ENCODE measurements at regions not wholly inside any gene's neighbourhood (a gene's known extent, or its start where the extent isn't known, plus 50 kb on each side); places are given as distances from the start of the nearest gene placed in this dataset.

- H3K36me3 Mint-ChIP-seq (ENCODE audit: low read depth) = no peaks in the 10 kb centered on the region
- no peaks in the 10 kb centered on the region for H3K4me1 Mint-ChIP-seq (ENCODE audit: low read depth)
- H3K27ac Mint-ChIP-seq = no peak overlapping the region
- no peak for DNase-seq (ENCODE audit: low spot score)
- no peak overlapping the region for H3K4me3 Mint-ChIP-seq
- H3K9me3 Mint-ChIP-seq = no peaks in the 10 kb centered on the region
- no peaks in the 10 kb centered on the region for H3K27me3 Mint-ChIP-seq (ENCODE audit: low read depth)
These were observed 231.0 kb upstream of the CHRNA7 start for GRCh38 chr15:31799319-31799714.

- no peaks in the 10 kb centered on the region for H3K36me3 Mint-ChIP-seq (ENCODE audit: low read depth)
- no peaks in the 10 kb centered on the region for H3K27me3 Mint-ChIP-seq (ENCODE audit: low read depth)
- no peaks in the 10 kb centered on the region for H3K9me3 Mint-ChIP-seq
- no peak for DNase-seq (ENCODE audit: low spot score)
- no peaks in the 10 kb centered on the region for H3K4me1 Mint-ChIP-seq (ENCODE audit: low read depth)
- no peak overlapping the region for H3K27ac Mint-ChIP-seq
- no peak overlapping the region for H3K4me3 Mint-ChIP-seq
These were observed 230.5 kb upstream of the CHRNA7 start for GRCh38 chr15:31799715-31800321.

GRCh38 chr15:31801152-31801551 lies 229.2 kb upstream of the CHRNA7 start:
- Mint-ChIP-seq H3K27me3 (ENCODE audit: low read depth) (no peaks in the 10 kb centered on the region), H3K4me3 (no peak overlapping the region), H3K9me3 (no peaks in the 10 kb centered on the region), H3K36me3 (ENCODE audit: low read depth) (no peaks in the 10 kb centered on the region), H3K4me1 (ENCODE audit: low read depth) (no peaks in the 10 kb centered on the region), H3K27ac (no peak overlapping the region)
- DNase-seq (ENCODE audit: low spot score) = no peak

- no peak overlapping the region for H3K27ac Mint-ChIP-seq
- H3K36me3 Mint-ChIP-seq (ENCODE audit: low read depth) = no peaks in the 10 kb centered on the region
- no peaks in the 10 kb centered on the region for H3K9me3 Mint-ChIP-seq
- no peak for DNase-seq (ENCODE audit: low spot score)
- no peaks in the 10 kb centered on the region for H3K4me1 Mint-ChIP-seq (ENCODE audit: low read depth)
- H3K4me3 Mint-ChIP-seq = no peak overlapping the region
- H3K27me3 Mint-ChIP-seq (ENCODE audit: low read depth) = no peaks in the 10 kb centered on the region
These were observed 227.6 kb upstream of the CHRNA7 start for GRCh38 chr15:31802761-31803160.

- no peaks in the 10 kb centered on the region for H3K36me3 Mint-ChIP-seq (ENCODE audit: low read depth)
- no peak for DNase-seq (ENCODE audit: low spot score)
- no peaks in the 10 kb centered on the region for H3K4me1 Mint-ChIP-seq (ENCODE audit: low read depth)
- H3K4me3 Mint-ChIP-seq = no peak overlapping the region
- no peaks in the 10 kb centered on the region for H3K27me3 Mint-ChIP-seq (ENCODE audit: low read depth)
- H3K9me3 Mint-ChIP-seq = no peaks in the 10 kb centered on the region
- no peak overlapping the region for H3K27ac Mint-ChIP-seq
These were observed 226.9 kb upstream of the CHRNA7 start for GRCh38 chr15:31803388-31803884.

- Mint-ChIP-seq H3K27ac (no peak overlapping the region), H3K27me3 (ENCODE audit: low read depth) (no peaks in the 10 kb centered on the region), H3K36me3 (ENCODE audit: low read depth) (no peaks in the 10 kb centered on the region), H3K4me1 (ENCODE audit: low read depth) (no peaks in the 10 kb centered on the region), H3K4me3 (no peak overlapping the region), H3K9me3 (no peaks in the 10 kb centered on the region)
- no peak for DNase-seq (ENCODE audit: low spot score)
These were observed 225.1 kb upstream of the CHRNA7 start for GRCh38 chr15:31805090-31805662.

- H3K4me3 Mint-ChIP-seq = no peak overlapping the region
- H3K4me1 Mint-ChIP-seq (ENCODE audit: low read depth) = no peaks in the 10 kb centered on the region
- no peak overlapping the region for H3K27ac Mint-ChIP-seq
- DNase-seq (ENCODE audit: low spot score) = no peak
- H3K9me3 Mint-ChIP-seq = no peaks in the 10 kb centered on the region
- no peaks in the 10 kb centered on the region for H3K36me3 Mint-ChIP-seq (ENCODE audit: low read depth)
- no peaks in the 10 kb centered on the region for H3K27me3 Mint-ChIP-seq (ENCODE audit: low read depth)
These were observed 224.2 kb upstream of the CHRNA7 start for GRCh38 chr15:31806106-31806505.

- Mint-ChIP-seq H3K9me3 (no peaks in the 10 kb centered on the region), H3K36me3 (ENCODE audit: low read depth) (no peaks in the 10 kb centered on the region), H3K27ac (no peak overlapping the region), H3K27me3 (ENCODE audit: low read depth) (no peaks in the 10 kb centered on the region), H3K4me1 (ENCODE audit: low read depth) (no peaks in the 10 kb centered on the region), H3K4me3 (no peak overlapping the region)
- DNase-seq (ENCODE audit: low spot score) = no peak
These were observed 218.7 kb upstream of the CHRNA7 start for GRCh38 chr15:31811641-31812040.

- no peak overlapping the region for H3K4me3 Mint-ChIP-seq
- H3K27ac Mint-ChIP-seq = no peak overlapping the region
- DNase-seq (ENCODE audit: low spot score) = no peak
These were observed 216.2 kb upstream of the CHRNA7 start for GRCh38 chr15:31814082-31814481.

GRCh38 chr15:31815411-31816155 lies 214.7 kb upstream of the CHRNA7 start:
- Mint-ChIP-seq H3K9me3 (no peaks in the 10 kb centered on the region), H3K36me3 (ENCODE audit: low read depth) (no peaks in the 10 kb centered on the region), H3K4me3 (no peak overlapping the region), H3K27ac (no peak overlapping the region), H3K4me1 (ENCODE audit: low read depth) (no peaks in the 10 kb centered on the region), H3K27me3 (ENCODE audit: low read depth) (no peaks in the 10 kb centered on the region)
- DNase-seq (ENCODE audit: low spot score) = no peak

More at GRCh38 chr15:31814082-31814481, 216.2 kb upstream of the CHRNA7 start:
- no peaks in the 10 kb centered on the region for H3K36me3 Mint-ChIP-seq (ENCODE audit: low read depth)
- no peaks in the 10 kb centered on the region for H3K4me1 Mint-ChIP-seq (ENCODE audit: low read depth)
- no peaks in the 10 kb centered on the region for H3K9me3 Mint-ChIP-seq
- no peaks in the 10 kb centered on the region for H3K27me3 Mint-ChIP-seq (ENCODE audit: low read depth)

- no peak for DNase-seq (ENCODE audit: low spot score)
- Mint-ChIP-seq H3K36me3 (ENCODE audit: low read depth) (no peaks in the 10 kb centered on the region), H3K9me3 (no peaks in the 10 kb centered on the region), H3K27me3 (ENCODE audit: low read depth) (no peaks in the 10 kb centered on the region), H3K27ac (no peak overlapping the region), H3K4me1 (ENCODE audit: low read depth) (no peaks in the 10 kb centered on the region), H3K4me3 (no peak overlapping the region)
These were observed 207.9 kb upstream of the CHRNA7 start for GRCh38 chr15:31822463-31822862.

GRCh38 chr15:31824024-31824423 lies 206.3 kb upstream of the CHRNA7 start:
- H3K27ac Mint-ChIP-seq = no peak overlapping the region
- H3K9me3 Mint-ChIP-seq = no peaks in the 10 kb centered on the region
- H3K36me3 Mint-ChIP-seq (ENCODE audit: low read depth) = no peaks in the 10 kb centered on the region
- DNase-seq (ENCODE audit: low spot score) = no peak
- no peak overlapping the region for H3K4me3 Mint-ChIP-seq
- H3K27me3 Mint-ChIP-seq (ENCODE audit: low read depth) = no peaks in the 10 kb centered on the region
- no peaks in the 10 kb centered on the region for H3K4me1 Mint-ChIP-seq (ENCODE audit: low read depth)

GRCh38 chr15:31828594-31828993 lies 201.7 kb upstream of the CHRNA7 start:
- DNase-seq (ENCODE audit: low spot score) = no peak
- Mint-ChIP-seq H3K27me3 (ENCODE audit: low read depth) (no peaks in the 10 kb centered on the region), H3K9me3 (no peaks in the 10 kb centered on the region), H3K27ac (no peak overlapping the region), H3K36me3 (ENCODE audit: low read depth) (no peaks in the 10 kb centered on the region), H3K4me3 (no peak overlapping the region), H3K4me1 (ENCODE audit: low read depth) (no peaks in the 10 kb centered on the region)

GRCh38 chr15:31830591-31830990 lies 199.7 kb upstream of the CHRNA7 start:
- no peak overlapping the region for H3K4me3 Mint-ChIP-seq
- H3K9me3 Mint-ChIP-seq = no peaks in the 10 kb centered on the region
- no peaks in the 10 kb centered on the region for H3K36me3 Mint-ChIP-seq (ENCODE audit: low read depth)
- DNase-seq (ENCODE audit: low spot score) = no peak
- no peaks in the 10 kb centered on the region for H3K4me1 Mint-ChIP-seq (ENCODE audit: low read depth)
- no peak overlapping the region for H3K27ac Mint-ChIP-seq
- H3K27me3 Mint-ChIP-seq (ENCODE audit: low read depth) = no peaks in the 10 kb centered on the region

All from T-helper 2 cell treated with Interferon-gamma antibody and Interleukin-4, amounts not matched to agents 5 μg/mL and 100 μg/mL, for 36 hours (primary cell).